GM21447 (cell line): ENCODE measurements at regions not wholly inside any gene's neighbourhood (a gene's known extent, or its start where the extent isn't known, plus 50 kb on each side); places are given as distances from the start of the nearest gene placed in this dataset.
"Not testable (repeated sequence)": the region's sequence is repeated elsewhere in the genome, so short reads cannot be mapped to it uniquely, and the experiment has no call there.

Experiments used
- ATAC-seq: cut with Tn5 transposase; IDR thresholded peaks from one replicate; pipeline ENCODE4 v1.9.1; 2021; ENCODE audit not compliant: unreplicated experiment

DNA sequence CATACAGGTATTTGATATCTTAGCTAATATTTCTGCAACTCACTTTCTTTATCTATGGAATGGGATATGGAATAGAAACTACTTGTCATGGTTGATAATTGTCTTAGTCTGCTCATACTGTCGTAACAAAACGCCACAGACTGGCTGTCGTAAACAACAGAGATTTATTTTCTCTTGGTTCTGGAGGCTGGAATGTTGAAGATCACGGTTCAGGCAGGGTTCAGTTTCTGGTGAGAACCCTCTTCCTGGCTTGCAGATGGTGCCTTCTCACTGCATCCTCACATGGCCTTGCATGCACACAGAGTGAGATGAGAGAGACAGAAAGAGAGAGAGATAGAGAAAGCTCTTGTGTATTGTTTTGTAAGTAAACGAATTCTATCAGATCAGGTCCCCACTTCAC is 332.7 kb upstream of the MAGI2 start:
- no peak for ATAC-seq

DNA sequence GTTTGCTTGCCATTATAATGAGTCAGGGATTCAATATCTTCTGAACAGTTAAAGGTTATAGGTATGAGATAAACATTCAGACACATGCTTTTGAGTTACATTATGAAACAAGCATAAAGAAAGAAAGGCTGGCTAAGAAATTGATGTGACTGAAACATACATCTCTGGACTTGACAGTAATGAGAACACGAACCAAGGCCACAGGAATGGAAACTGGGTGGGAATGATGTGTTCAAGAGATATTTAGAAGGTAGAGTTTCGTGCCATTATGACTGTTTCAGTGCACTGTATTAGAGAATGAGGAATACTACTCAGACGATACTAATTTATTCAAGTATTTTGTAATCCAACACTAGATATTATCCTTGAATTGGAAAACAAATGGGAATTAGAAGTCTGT is 332.1 kb upstream of the MAGI2 start:
- ATAC-seq: no peak

DNA sequence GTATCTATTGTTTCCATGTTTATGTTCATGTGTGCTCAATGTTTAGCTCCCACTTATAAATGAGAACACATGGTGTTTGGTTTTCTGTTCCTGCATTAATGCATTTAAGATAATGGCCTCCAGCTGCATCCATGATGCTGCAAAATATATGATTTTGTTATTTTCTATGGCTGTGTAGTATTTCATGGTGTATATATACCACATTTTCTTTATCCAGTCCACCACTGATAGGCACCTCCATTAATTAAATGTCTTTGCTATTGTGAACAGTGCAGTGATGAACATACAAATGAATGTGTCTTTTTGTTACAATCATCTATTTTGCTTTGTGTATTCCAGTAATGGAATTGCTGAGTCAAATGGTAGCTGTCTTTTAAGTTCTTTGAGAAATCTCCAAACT is 329.4 kb upstream of the MAGI2 start:
- ATAC-seq: no peak

DNA sequence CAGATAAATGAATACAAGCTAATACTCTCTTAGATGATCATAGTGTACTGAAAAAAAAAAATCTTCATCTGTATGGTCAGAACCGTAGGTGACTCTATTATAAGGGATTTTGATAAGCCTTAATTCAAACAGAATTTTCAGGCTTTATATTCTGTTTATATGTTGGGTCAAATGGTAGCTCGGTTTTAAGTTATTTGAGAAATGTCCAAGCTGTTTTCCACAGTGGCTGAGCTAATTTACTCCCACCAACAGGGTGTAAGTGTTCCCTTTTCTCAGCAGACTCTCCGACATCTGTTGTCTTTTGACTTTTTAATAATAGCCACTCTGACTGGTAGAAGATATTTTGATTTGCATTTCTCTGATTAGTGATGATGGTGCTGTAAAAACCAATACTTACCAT is 328.8 kb upstream of the MAGI2 start:
- no peak for ATAC-seq

DNA sequence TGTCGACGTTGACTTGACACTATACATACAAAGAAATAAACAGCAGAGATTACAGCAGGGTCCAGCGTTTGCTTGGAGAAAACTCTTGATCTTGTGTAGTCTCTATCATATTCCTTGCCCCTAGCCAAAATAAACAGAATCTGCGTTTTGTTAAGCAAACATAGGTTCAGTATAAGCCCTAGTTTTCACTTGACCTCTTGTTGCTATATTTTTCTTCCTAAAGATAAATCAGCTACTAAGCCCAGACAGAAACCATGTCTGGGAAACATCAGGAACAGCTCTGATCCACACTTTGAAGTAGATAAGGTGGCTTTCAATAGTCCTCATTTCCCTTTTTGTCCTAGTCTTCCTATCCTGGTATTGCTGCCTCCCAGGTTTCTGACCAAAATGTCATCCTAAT is 328.2 kb upstream of the MAGI2 start:
- ATAC-seq: no peak

DNA sequence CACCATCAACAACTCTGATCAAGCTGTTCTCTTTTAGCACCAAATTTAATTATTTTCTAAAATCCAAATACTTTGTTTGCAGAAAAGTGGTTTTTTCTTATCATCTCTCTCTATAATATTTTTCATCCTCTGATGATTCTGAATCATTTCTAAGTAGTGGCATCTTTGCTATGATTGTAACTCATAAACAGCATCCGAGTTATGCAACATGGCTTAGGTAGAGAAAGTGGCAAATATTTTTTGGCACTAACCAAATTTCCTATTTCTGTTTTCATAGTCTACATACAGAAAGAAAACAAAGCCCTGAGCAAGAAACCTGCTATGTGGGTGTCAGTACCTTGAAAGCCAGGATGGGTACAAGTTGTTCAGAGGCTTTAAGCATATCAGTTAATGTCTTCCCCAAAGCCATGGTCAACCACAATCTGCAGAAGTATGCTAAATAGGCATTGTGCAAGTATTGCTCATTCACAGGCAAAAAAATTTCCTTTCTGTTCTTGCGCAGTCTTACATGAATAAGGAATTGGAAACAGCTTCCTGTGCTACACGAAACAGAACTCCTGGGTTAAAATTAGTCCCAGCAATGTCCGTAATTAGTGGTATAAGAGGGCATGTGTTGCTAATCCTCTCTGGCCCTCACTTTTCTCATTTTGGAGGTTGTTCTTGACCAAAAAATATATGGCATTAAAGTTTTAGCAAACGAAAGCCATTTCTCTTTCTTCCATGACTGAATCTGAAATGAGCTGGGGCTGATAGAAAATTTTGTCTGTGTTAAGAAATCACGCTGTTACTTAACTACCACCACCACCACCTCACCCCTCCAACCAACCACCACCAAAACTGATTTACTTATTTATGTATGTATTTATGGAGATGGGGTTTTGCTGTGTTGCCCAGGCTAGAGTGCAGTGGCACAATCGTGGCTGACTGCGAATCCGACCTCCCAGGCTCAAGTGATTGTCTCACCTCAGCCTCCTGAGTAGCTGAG is 325.6 kb upstream of the MAGI2 start:
- ATAC-seq: no peak

DNA sequence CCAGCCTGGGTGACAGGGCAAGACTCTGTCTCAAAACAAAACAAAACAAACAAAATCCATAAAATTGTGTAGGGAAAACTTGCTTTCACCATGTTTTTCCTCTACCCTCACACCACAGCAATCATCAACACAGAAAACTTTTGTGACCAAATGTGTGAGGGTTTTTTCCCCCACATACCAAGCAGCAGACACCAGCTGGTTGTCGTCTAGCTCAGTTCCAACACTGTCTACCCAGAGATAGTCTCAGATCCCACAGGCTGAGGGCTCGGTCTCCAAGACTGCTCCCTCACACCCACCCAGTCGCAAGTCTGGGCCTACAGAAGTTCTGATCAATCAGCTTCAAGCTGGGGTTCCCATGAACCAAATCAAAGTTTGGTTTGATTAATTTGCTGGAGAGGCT is 322.4 kb upstream of the MAGI2 start:
- no peak for ATAC-seq

DNA sequence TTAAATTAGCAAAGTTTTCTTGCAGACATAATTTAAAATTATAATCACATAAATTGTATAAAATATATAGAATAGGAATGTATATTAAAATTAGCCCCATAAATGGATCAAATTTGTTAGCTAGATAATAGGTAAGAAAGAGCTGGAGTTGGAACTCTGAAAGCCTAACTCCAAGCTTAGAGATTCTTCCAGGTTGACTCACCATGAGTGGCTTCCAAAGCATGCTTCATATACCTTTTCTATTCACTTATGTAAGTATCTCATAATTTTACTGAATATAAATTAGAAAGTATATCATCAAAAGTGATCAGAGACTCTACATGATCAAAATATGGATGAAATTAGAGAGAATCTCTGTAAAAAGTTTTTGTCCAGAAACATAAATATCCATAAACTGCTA is 320.7 kb upstream of the MAGI2 start:
- no peak for ATAC-seq

DNA sequence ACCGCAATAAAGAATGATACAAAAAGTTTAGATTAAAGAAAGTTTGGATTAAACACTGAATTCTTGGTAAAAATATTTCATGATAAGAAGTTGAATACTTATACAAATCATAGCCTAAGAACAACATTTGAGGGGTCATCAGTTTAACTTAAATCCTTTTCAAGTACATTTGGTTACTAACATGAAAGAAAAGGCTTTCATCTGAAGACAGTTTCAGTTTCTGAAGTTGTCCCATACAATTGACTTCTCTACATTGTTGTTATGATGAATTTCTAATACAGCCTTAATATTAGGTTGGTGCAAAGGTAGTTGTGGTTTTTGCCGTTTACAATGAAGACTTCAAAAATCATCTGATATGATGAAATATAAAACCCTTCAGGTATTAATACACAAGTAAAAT is 317.5 kb upstream of the MAGI2 start:
- ATAC-seq: no peak

DNA sequence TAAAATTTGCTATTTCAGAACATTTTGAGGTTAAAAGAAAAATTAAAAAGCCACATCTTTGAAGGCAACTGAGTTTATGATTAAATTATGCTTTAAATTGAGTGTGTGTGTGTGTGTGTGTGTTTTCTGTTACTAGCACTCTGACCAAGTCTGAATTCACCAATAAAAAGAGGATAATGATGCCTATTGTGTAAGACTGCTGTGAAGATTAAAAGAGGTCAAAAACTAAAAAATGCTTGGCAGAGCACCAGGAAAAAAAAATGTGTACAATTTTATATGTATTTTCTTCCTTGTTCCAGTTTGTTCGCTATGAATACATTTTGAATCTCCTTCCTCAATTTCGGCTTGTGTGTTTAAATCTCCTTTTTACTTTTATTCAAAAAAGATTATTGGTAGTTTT is 316.6 kb upstream of the MAGI2 start:
- no peak for ATAC-seq

DNA sequence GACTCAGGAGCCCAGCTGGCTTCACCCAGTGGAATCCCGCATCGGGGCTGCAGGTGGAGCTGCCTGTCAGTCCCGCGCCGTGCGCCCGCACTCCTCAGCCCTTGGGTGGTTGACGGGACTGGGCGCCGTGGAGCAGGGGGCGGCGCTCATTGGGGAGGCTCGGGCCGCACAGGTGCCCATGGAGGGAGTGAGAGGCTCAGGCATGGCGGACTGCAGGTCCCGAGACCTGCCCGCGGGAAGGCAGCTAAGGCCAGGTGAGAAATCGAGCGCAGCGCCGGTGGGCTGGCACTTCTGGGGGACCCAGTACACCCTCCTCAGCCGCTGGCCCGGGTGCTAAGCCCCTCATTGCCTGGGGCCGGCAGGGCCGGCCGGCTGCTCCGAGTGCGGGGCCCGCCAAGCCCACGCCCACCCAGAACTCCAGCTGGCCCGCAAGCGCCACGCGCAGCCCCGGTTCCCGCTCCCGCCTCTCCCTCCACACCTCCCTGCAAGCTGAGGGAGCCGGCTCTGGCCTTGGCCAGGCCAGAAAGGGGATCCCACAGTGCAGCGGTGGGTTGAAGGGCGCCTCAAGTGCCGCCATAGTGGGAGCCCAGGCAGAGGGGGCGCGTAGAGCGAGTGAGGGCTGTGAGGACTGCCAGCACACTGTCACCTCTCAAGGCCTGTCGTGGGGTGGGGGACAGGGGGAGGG is 314.6 kb upstream of the MAGI2 start:
- ATAC-seq: not testable (repeated sequence)

DNA sequence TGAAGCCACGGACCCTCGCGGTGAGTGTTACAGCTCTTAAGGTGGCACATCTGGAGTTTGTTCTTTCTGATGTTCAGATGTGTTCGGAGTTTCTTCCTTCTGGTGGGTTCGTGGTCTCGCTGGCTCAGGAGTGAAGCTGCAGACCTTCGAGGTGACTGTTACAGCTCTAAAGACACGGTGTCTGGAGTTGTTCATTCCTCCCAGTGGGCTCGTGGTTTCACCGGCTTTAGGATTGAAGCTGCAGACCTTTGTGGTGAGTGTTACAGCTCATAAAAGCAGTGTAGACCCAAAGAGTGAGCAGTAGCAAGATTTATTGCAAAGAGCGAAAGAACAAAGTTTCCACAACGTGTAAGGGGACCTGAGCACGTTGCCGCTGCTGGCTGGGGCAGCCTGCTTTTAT is 313.7 kb upstream of the MAGI2 start:
- ATAC-seq: not testable (repeated sequence)

DNA sequence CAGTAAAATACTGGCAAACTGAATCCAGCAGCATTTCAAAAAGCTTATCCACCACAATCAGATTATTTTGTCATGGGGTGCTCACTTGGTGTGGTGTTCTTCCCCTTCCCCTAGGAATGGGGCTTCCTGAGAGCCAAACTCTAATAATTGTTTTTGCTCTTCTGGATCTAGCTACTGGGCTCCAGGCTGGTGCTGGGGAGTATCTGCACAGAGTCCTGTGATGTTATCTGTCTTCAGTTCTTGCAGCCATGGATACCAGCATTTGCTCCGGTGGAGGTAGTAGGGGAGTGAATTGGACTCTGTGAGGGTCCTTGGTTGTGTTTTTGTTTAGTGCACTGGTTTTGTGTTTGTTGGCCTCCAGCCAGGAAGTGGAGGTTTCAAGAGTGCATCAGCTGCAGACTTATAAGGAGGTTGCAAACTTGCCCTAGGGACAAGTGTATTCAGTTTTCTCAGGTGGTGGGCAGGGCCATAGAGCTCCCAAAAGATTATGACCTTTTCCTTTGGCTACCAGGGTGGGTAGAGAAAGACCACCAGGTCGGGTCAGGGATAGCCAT is 308.5 kb upstream of the MAGI2 start:
- ATAC-seq: no peak

DNA sequence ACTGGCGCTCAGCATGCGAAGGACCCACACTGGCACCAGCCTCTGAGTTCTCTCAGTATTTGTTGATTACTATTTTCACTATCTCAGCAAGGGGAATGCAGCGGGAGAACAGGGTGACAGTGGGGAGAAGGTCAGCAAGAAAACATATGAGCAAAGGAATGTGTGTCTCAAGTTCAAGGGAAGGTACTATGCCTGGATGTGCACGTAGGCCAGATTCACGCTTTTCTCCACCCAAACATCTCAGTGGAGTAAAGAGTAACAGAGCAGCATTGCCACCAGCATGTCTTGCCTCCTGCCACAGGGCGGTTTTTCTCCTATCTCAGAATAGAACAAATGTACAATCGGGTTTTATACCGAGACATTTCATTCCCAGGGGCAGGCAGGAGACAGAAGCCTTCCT is 297.5 kb upstream of the MAGI2 start:
- ATAC-seq: not testable (repeated sequence)

DNA sequence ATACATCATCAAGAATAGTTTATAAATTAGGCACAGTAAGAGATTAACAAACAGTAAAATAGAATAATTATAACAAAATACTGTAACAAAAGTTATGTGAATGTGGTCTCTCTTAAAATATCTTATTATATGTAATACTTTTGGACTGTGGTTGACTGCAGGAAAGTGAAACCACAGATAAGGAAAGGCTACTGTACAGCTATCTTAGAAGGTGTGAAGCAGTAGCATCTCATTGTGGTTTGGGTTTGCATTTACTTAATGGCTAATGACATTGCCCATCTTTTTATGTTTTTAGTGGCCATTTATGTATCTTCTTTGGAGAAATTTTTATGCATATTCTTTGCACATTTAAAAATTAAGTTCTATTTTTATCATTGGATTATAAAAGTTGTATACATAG is 296.4 kb upstream of the MAGI2 start:
- no peak for ATAC-seq

DNA sequence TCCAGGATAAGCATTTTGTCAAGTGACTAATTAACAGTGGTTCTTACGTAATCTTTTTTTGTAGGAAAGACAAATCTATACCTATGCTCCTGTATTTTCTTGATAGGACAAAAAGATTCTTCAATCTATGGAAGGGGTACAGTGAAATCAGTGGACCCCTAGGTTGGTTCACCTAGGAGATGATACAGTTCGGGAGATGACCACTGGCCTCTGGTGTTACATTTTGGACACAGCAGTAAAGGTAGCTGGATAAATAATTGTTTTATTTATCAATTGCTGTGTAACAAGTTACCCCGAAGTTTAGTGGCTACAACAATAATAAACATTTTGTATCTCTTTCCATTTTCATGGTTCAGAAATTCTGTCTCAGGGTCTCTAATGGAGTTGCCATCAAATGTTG is 288.2 kb upstream of the MAGI2 start:
- no peak for ATAC-seq

DNA sequence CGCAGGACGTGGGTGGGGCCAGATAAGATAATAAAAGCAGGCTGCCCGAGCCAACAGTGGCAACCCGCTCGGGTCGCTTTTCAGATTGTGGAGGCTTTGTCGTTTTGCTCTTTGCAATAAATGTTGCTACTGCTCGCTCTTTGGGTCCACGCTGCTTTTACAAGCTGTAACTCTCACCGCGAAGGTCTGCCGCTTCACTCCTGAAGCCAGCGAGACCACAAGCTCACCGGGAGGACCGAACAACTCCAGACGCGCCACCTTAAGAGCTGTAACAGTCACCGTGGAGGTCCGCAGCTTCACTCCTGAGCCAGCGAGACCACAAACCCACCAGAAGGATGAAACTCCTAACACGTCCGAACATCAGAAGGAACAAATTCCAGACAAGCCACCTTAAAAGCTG is 286.6 kb upstream of the MAGI2 start:
- no peak for ATAC-seq

DNA sequence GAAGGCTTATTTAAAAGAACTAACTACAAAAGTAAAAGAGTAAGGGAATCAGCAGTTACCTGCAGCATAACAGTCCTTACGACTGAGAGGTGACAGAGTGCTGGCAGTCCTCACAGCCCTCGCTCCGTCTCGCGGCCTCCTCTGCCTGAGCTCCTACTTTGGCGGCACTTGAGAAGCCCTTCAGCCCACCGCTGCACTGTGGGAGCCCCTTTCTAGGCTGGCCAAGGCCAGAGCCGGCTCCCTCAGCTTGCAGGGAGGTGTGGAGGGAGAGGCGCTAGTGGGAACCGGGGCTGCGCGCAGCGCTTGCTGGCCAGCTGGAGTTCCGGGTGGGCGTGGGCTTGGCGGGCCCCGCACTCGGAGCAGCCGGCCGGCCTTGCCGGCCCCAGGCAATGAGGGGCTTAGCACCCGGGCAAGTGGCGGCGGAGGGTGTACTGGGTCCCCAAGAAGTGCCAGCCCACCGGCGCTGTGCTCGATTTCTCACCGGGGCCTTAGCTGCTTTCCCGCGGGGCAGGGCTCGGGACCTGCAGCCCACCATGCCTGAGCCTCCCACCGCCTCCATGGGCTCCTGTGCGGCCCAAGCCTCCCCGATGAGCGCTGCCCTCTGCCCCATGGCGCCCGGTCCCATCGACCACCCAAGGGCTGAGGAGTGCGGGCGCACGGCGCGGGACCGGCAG is 285.7 kb upstream of the MAGI2 start:
- not testable (repeated sequence) for ATAC-seq

DNA sequence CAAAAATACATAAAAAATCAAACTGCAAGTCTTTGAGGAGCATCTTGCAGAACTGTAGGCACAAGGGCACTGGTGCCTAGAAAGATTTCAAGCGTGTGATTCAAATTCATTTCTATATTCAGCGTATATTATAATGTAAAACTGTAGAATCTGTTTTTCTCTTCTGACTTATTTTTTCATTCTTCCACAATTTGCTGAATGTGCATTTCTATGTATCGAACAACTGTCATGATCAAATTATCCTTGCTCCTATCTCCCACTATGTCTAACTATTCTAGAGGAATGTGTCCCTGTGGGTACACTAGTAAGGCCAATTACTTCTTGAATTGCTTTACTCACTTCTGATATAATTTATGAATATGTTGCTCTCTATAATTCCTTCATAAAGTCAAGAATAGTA is 283.0 kb upstream of the MAGI2 start:
- ATAC-seq: no peak

DNA sequence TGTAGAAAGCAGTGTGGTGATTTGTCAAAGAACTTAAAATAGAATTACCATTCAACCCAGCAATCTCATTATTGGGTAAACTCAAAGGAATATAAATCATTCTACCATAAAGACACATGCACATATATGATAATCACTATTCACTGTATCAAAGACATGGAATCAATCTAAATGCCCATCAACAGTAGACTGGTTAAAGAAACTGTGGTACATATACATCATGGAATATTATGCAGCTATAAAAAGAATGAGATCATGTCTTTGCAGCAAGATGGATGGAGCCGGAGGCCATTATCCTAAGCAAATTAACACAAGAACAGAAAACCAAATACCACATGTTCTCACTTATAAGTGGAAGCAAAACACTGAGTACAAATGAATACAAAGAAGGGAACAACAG is 281.5 kb upstream of the MAGI2 start:
- no peak for ATAC-seq

DNA sequence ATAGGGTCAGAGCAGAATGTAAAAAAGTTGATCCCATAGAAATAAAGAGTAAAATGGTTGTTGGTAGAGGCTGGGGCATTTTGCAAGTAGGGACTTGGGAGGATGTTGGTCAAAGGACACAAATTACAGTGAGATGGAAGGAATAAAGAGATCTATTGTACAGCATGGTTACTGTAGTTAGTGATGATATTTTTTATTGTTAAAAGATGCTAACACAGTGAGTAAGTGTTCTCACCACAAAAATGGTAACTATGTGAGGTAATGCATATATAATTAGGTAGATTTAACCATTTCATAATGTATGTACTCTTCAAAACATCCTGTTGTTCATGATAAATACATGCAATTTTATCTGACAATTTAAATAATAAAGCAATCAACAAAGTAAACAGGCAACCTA is 280.7 kb upstream of the MAGI2 start:
- ATAC-seq: no peak

DNA sequence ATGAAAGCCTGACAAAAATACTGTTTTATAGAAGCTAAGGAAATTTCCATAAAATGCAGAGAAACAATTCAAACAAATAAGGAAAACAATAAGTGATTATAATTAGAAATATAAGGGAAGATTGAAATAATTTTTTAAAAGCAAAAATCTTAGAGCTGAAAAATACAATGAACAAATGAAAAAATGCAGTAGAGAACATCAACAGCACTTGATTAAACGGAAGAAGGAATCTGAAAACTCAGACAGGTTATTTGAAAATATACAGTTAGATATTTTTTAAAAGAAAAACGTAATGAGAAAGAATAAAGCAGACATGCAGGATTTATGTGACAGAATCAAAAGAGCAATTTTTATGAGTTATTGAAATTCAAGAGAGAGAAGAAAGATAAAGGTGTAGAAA is 279.1 kb upstream of the MAGI2 start:
- no peak for ATAC-seq
